ENCODE measurements at regions not wholly inside any gene's neighbourhood (a gene's known extent, or its start where the extent isn't known, plus 50 kb on each side); places are given as distances from the start of the nearest gene placed in this dataset.
"Not testable (repeated sequence)": the region's sequence is repeated elsewhere in the genome, so short reads cannot be mapped to it uniquely, and the experiment has no call there.

GRCh38 chr22:12541412-12542170 lies 2986.4 kb upstream of the OR11H1 start:
- WGBS (ENCODE audit: low lambda C conversion rate, missing lambda C conversion rate) = 43% methylated on average over 10 of the region's 10 CpGs
- not testable (repeated sequence) for H3K27ac ChIP-seq; H3K79me2 ChIP-seq; H4K20me1 ChIP-seq (ENCODE audit: insufficient read depth, poor library complexity, severe bottlenecking); H2AFZ ChIP-seq; H3K4me3 ChIP-seq; H3K9me3 ChIP-seq (ENCODE audit: low read depth); H3K27me3 ChIP-seq; H3K36me3 ChIP-seq (replicated peaks; ENCODE audit: insufficient read depth, low read depth); H3K9me2 ChIP-seq (replicated peaks; ENCODE audit: insufficient read depth); DNase-seq (ENCODE audit: low spot score); H3K4me1 ChIP-seq (ENCODE audit: insufficient read depth); H3K4me2 ChIP-seq

GRCh38 chr22:12553366-12553765 lies 2974.6 kb upstream of the OR11H1 start:
- 69% methylated on average over 5 of the region's 5 CpGs for WGBS (ENCODE audit: low lambda C conversion rate, missing lambda C conversion rate)
- not testable (repeated sequence) for H3K4me3 ChIP-seq

GRCh38 chr22:12554648-12555192 lies 2973.3 kb upstream of the OR11H1 start:
- not testable (repeated sequence) for H3K4me1 ChIP-seq (ENCODE audit: insufficient read depth); H3K4me2 ChIP-seq; H3K27ac ChIP-seq; H3K9me2 ChIP-seq (replicated peaks; ENCODE audit: insufficient read depth); H2AFZ ChIP-seq; H4K20me1 ChIP-seq (ENCODE audit: insufficient read depth, poor library complexity, severe bottlenecking); H3K4me3 ChIP-seq; DNase-seq (ENCODE audit: low spot score); H3K79me2 ChIP-seq; H3K27me3 ChIP-seq; H3K36me3 ChIP-seq (replicated peaks; ENCODE audit: insufficient read depth, low read depth); H3K9me3 ChIP-seq (ENCODE audit: low read depth)
- WGBS (ENCODE audit: low lambda C conversion rate, missing lambda C conversion rate) = 74% methylated on average over 9 of the region's 9 CpGs

More at GRCh38 chr22:12553366-12553765, 2974.6 kb upstream of the OR11H1 start:
- DNase-seq (ENCODE audit: low spot score); H3K36me3 ChIP-seq (replicated peaks; ENCODE audit: insufficient read depth, low read depth); H3K4me1 ChIP-seq (ENCODE audit: insufficient read depth); H3K27me3 ChIP-seq; H3K79me2 ChIP-seq; H3K27ac ChIP-seq; H3K9me2 ChIP-seq (replicated peaks; ENCODE audit: insufficient read depth); H3K9me3 ChIP-seq (ENCODE audit: low read depth); H2AFZ ChIP-seq; H3K4me2 ChIP-seq; H4K20me1 ChIP-seq (ENCODE audit: insufficient read depth, poor library complexity, severe bottlenecking): not testable (repeated sequence)

GRCh38 chr22:12571500-12571899 lies 2956.5 kb upstream of the OR11H1 start:
- H3K4me2 ChIP-seq; H2AFZ ChIP-seq; H3K27ac ChIP-seq; DNase-seq (ENCODE audit: low spot score); H3K4me1 ChIP-seq (ENCODE audit: insufficient read depth); H4K20me1 ChIP-seq (ENCODE audit: insufficient read depth, poor library complexity, severe bottlenecking); H3K79me2 ChIP-seq; H3K9me2 ChIP-seq (replicated peaks; ENCODE audit: insufficient read depth); H3K4me3 ChIP-seq; H3K36me3 ChIP-seq (replicated peaks; ENCODE audit: insufficient read depth, low read depth); H3K27me3 ChIP-seq; H3K9me3 ChIP-seq (ENCODE audit: low read depth): not testable (repeated sequence)

- 29% methylated on average over 3 of the region's 3 CpGs for WGBS (ENCODE audit: low lambda C conversion rate, missing lambda C conversion rate)
- not testable (repeated sequence) for H4K20me1 ChIP-seq (ENCODE audit: insufficient read depth, poor library complexity, severe bottlenecking); H3K79me2 ChIP-seq; H2AFZ ChIP-seq; DNase-seq (ENCODE audit: low spot score); H3K4me3 ChIP-seq; H3K4me1 ChIP-seq (ENCODE audit: insufficient read depth); H3K36me3 ChIP-seq (replicated peaks; ENCODE audit: insufficient read depth, low read depth); H3K27me3 ChIP-seq; H3K4me2 ChIP-seq; H3K9me3 ChIP-seq (ENCODE audit: low read depth); H3K27ac ChIP-seq; H3K9me2 ChIP-seq (replicated peaks; ENCODE audit: insufficient read depth)
Measured at GRCh38 chr22:12579655-12580054, 2948.3 kb upstream of the OR11H1 start.

- not testable (repeated sequence) for H3K27me3 ChIP-seq; H3K36me3 ChIP-seq (replicated peaks; ENCODE audit: insufficient read depth, low read depth); H3K27ac ChIP-seq; H3K9me3 ChIP-seq (ENCODE audit: low read depth); DNase-seq (ENCODE audit: low spot score); H3K9me2 ChIP-seq (replicated peaks; ENCODE audit: insufficient read depth); H3K79me2 ChIP-seq; H3K4me1 ChIP-seq (ENCODE audit: insufficient read depth); H3K4me2 ChIP-seq; H3K4me3 ChIP-seq; H4K20me1 ChIP-seq (ENCODE audit: insufficient read depth, poor library complexity, severe bottlenecking); H2AFZ ChIP-seq
- WGBS (ENCODE audit: low lambda C conversion rate, missing lambda C conversion rate) = 63% methylated on average over 17 of the region's 17 CpGs
Measured at GRCh38 chr22:12584457-12584856, 2943.5 kb upstream of the OR11H1 start.

GRCh38 chr22:12584874-12585273 lies 2943.1 kb upstream of the OR11H1 start:
- not testable (repeated sequence) for DNase-seq (ENCODE audit: low spot score); H3K9me3 ChIP-seq (ENCODE audit: low read depth); H3K36me3 ChIP-seq (replicated peaks; ENCODE audit: insufficient read depth, low read depth); H4K20me1 ChIP-seq (ENCODE audit: insufficient read depth, poor library complexity, severe bottlenecking); H3K9me2 ChIP-seq (replicated peaks; ENCODE audit: insufficient read depth); H2AFZ ChIP-seq; H3K27me3 ChIP-seq; H3K79me2 ChIP-seq; H3K27ac ChIP-seq; H3K4me2 ChIP-seq; H3K4me1 ChIP-seq (ENCODE audit: insufficient read depth); H3K4me3 ChIP-seq
- 83% methylated on average over 5 of the region's 5 CpGs for WGBS (ENCODE audit: low lambda C conversion rate, missing lambda C conversion rate)

GRCh38 chr22:12595724-12596123 lies 2932.3 kb upstream of the OR11H1 start:
- H3K4me2 ChIP-seq; H3K9me2 ChIP-seq (replicated peaks; ENCODE audit: insufficient read depth); H2AFZ ChIP-seq; H3K27me3 ChIP-seq; DNase-seq (ENCODE audit: low spot score); H3K4me1 ChIP-seq (ENCODE audit: insufficient read depth); H3K79me2 ChIP-seq; H3K36me3 ChIP-seq (replicated peaks; ENCODE audit: insufficient read depth, low read depth); H4K20me1 ChIP-seq (ENCODE audit: insufficient read depth, poor library complexity, severe bottlenecking); H3K27ac ChIP-seq; H3K4me3 ChIP-seq: not testable (repeated sequence)
- 79% methylated on average over 13 of the region's 13 CpGs for WGBS (ENCODE audit: low lambda C conversion rate, missing lambda C conversion rate)
- H3K9me3 ChIP-seq (ENCODE audit: low read depth) = peaks cover 13% of the 10 kb centered on the region

GRCh38 chr22:12597778-12598177 lies 2930.2 kb upstream of the OR11H1 start:
- H2AFZ ChIP-seq; H3K4me3 ChIP-seq; DNase-seq (ENCODE audit: low spot score); H3K36me3 ChIP-seq (replicated peaks; ENCODE audit: insufficient read depth, low read depth); H3K4me1 ChIP-seq (ENCODE audit: insufficient read depth); H3K4me2 ChIP-seq; H3K27me3 ChIP-seq; H3K27ac ChIP-seq; H3K79me2 ChIP-seq; H3K9me2 ChIP-seq (replicated peaks; ENCODE audit: insufficient read depth); H4K20me1 ChIP-seq (ENCODE audit: insufficient read depth, poor library complexity, severe bottlenecking): not testable (repeated sequence)
- H3K9me3 ChIP-seq (ENCODE audit: low read depth) = peaks cover 12% of the 10 kb centered on the region
- 65% methylated on average over 4 of the region's 4 CpGs for WGBS (ENCODE audit: low lambda C conversion rate, missing lambda C conversion rate)
